ENCODE measurements at regions not wholly inside any gene's neighbourhood (a gene's known extent, or its start where the extent isn't known, plus 50 kb on each side); places are given as distances from the start of the nearest gene placed in this dataset.

DNA sequence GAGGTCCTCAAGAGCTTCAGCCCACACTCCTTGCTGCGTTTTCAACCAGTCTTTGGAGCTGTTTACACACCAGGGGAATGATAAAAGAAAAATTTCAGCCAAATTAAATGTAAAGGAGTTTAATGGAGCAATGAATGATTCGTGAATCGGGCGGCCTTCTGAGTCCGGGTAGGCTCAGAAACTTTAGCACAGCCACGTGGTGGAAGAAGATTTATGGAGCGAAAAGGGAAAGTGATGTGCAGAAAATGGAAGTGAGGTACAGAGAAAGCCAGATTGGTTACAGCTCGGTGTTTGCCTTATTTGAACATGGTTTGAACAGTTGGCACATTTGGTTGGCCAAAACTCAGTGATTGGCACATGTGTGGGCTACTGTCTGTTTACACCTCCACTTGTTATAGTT, 305.4 kb downstream of the MAF start:
- no peak overlapping the region for H2AFZ ChIP-seq (ENCODE audit: low read depth)

More for the DNA sequence above, 305.4 kb downstream of the MAF start:
- peaks cover 0 to 6% of the 10 kb centered on the region in 2 experiments; a peak in 1 of 4 replicates for H3K4me1 ChIP-seq (ENCODE audit: control insufficient read depth in 1 of 2, insufficient read depth in 2 of 2, low read depth in 1 of 2, low read length in 1 of 2)
- ChIA-PET CTCF (interaction anchor here (1.4 kb wide), 1 partner anchor 10 kb away, joined by 4 read pairs; no protein-coding TSS in a partner anchor), POLR2A (no interaction called here)
- no peaks in the 10 kb centered on the region for H3K27me3 ChIP-seq (ENCODE audit: insufficient read depth)
- H3F3A ChIP-seq (replicated peaks; ENCODE audit: insufficient read depth), result no peaks in the 10 kb centered on the region
- H3K27ac ChIP-seq (ENCODE audit: low read depth in 2 of 2, low read length in 1 of 2), result no peak overlapping the region
- no peaks in the 10 kb centered on the region for H3K79me2 ChIP-seq (ENCODE audit: insufficient read depth)
- no peak overlapping the region for H3K4me3 ChIP-seq (ENCODE audit: low read depth in 2 of 2, low read length in 1 of 2)
- no peaks in the 10 kb centered on the region for H3K9me2 ChIP-seq
- WGBS (ENCODE audit: low lambda C conversion rate), result 30% methylated on average over 8 of the region's 8 CpGs
- no peak for DNase-seq
- no peak overlapping the region for H3K4me2 ChIP-seq
- no peak overlapping the region for H3K9ac ChIP-seq
- TF ChIP-seq REST (IDR thresholded peaks at IDR 0.05; ENCODE audit: low read depth, low read length) (no peak), RFX5 (IDR thresholded peaks at IDR 0.05; ENCODE audit: low read length) (no peak), SIN3A (IDR thresholded peaks at IDR 0.05; ENCODE audit: borderline replicate concordance, low read depth, low read length) (no peak), FOXJ3 (CRISPR knock-in tag; IDR thresholded peaks at IDR 0.05) (no peak), IRF3 (IDR thresholded peaks at IDR 0.05; ENCODE audit: low read depth, low read length) (no peak), FOSL2 (IDR thresholded peaks at IDR 0.05; ENCODE audit: borderline replicate concordance, low read depth) (no peak), GATA2 (CRISPR knock-in tag; IDR thresholded peaks at IDR 0.05) (no peak), EZH2phosphoT487 (IDR thresholded peaks at IDR 0.05; ENCODE audit: borderline replicate concordance, low read depth) (no peak), CHD2 (IDR thresholded peaks at IDR 0.05; ENCODE audit: low read length, partially characterized antibody) (no peak), RCOR1 (IDR thresholded peaks at IDR 0.05; ENCODE audit: low read length) (no peak), TCF12 (IDR thresholded peaks at IDR 0.05) (no peak), NRF1 (IDR thresholded peaks at IDR 0.05; ENCODE audit: low read depth, low read length) (no peak)
- TF ChIP-seq, protein P1, sequence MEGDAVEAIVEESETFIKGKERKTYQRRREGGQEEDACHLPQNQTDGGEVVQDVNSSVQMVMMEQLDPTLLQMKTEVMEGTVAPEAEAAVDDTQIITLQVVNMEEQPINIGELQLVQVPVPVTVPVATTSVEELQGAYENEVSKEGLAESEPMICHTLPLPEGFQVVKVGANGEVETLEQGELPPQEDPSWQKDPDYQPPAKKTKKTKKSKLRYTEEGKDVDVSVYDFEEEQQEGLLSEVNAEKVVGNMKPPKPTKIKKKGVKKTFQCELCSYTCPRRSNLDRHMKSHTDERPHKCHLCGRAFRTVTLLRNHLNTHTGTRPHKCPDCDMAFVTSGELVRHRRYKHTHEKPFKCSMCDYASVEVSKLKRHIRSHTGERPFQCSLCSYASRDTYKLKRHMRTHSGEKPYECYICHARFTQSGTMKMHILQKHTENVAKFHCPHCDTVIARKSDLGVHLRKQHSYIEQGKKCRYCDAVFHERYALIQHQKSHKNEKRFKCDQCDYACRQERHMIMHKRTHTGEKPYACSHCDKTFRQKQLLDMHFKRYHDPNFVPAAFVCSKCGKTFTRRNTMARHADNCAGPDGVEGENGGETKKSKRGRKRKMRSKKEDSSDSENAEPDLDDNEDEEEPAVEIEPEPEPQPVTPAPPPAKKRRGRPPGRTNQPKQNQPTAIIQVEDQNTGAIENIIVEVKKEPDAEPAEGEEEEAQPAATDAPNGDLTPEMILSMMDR (IDR thresholded peaks at IDR 0.05), result no peak
- H3K9me3 ChIP-seq, result no peaks in the 10 kb centered on the region
- no peaks in the 10 kb centered on the region for H4K20me1 ChIP-seq (ENCODE audit: insufficient read depth)
- no peaks in the 10 kb centered on the region for H3K36me3 ChIP-seq (replicated peaks in 1 of 2; ENCODE audit: control insufficient read depth in 1 of 2, insufficient read depth in 2 of 2, low read length in 1 of 2)

All from SK-N-SH (cell line).